ENCODE measurements at regions not wholly inside any gene's neighbourhood (a gene's known extent, or its start where the extent isn't known, plus 50 kb on each side); places are given as distances from the start of the nearest gene placed in this dataset.
"Not testable (repeated sequence)": the region's sequence is repeated elsewhere in the genome, so short reads cannot be mapped to it uniquely, and the experiment has no call there.

GRCh38 chr3:135559802-135560201, 405.7 kb upstream of the PPP2R3A start:
- no peak for ATAC-seq

GRCh38 chr3:135560847-135561246, 404.7 kb upstream of the PPP2R3A start:
- ATAC-seq: no peak

- no peak for ATAC-seq
These were observed 400.8 kb upstream of the PPP2R3A start for GRCh38 chr3:135564696-135565095.

DNA sequence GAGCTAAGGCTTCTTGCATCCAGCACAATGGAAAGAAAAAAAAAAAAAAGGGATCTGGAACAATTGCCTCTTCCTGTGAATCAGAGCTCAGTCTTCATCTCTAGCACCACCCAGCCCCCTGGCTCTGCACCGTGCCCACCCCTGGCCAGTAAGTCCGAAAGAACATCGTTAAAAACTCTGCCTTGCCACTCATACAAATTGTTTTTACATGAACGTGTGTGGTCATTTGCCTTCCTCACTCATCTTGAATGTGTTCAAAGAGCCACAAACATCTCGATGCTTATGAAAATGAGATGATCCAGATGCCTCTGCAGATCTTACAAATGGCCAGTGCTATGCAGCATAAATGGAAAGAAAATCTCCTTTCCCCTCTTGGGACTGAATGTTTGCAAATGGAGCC, 400.0 kb upstream of the PPP2R3A start:
- ATAC-seq: no peak

- ATAC-seq: no peak
These were observed 398.3 kb upstream of the PPP2R3A start for GRCh38 chr3:135567223-135567622.

GRCh38 chr3:135576751-135577150, 388.8 kb upstream of the PPP2R3A start:
- ATAC-seq: no peak

GRCh38 chr3:135581806-135582205, 383.7 kb upstream of the PPP2R3A start:
- ATAC-seq: no peak

GRCh38 chr3:135582800-135583199, 382.7 kb upstream of the PPP2R3A start:
- ATAC-seq: no peak

- ATAC-seq: no peak
These were observed 369.0 kb upstream of the PPP2R3A start for GRCh38 chr3:135596563-135596962.

DNA sequence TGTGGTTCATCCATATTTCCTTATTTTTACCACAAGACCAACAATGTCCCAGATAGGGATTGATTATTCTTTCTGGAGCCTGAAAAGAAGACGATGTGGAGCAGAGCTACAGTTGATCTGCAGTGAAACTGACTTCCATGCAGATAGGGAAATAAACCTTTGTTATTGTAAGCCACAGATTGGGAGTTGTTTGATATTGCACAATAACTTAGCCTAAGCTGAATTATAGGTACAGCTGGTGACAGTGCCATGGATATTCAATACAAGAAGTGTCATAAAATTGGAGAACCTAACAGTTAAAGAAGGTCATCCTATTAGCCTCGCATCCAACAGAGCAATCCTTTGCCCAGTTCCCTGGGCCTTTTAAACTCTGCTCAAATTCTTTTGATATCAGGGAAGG, 367.7 kb upstream of the PPP2R3A start:
- no peak for ATAC-seq

DNA sequence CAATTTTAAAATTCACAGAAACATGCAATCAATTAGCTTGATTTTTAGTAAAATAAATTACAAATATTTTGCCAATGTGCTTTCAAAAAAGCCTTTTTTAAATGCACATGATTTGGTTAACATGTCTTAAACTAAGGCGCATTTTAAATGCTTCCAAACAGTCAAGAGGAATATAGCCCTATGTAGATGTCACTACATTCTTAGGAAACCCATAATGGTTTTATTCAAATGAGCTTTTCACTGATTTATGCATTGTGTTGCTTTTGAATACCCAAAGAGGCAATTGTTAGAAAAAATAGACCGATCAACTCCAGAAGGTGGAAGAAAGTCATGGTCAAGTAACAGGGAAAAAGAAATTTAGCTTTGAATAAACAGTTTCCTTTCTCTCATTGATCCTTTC, 366.9 kb upstream of the PPP2R3A start:
- no peak for ATAC-seq

GRCh38 chr3:135604512-135604911, 361.0 kb upstream of the PPP2R3A start:
- not testable (repeated sequence) for ATAC-seq

- ATAC-seq: no peak
These were observed 347.4 kb upstream of the PPP2R3A start for GRCh38 chr3:135618123-135618522.

- ATAC-seq: no peak
These were observed 344.2 kb upstream of the PPP2R3A start for GRCh38 chr3:135621184-135621920.

DNA sequence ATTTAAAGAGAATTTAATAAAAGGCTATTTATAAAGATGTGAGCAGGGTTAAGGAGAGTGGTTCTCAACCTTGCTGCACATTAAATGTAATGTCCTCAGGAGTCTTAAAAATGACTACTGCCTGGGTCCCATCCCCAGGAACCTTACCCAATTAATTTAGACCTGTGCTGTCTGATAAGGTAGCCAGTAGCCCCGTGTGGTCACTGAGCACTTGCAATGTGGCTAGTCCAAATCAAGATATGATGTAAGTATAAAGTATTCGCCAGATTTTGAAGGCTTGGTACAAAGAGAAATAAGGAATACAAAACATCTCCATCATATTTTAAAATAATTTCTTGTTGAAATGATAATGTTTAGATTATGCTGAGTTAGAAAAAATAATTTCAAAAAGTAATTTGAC, 343.3 kb upstream of the PPP2R3A start:
- no peak for ATAC-seq

GRCh38 chr3:135622656-135623055, 342.9 kb upstream of the PPP2R3A start:
- ATAC-seq: no peak

GRCh38 chr3:135623558-135623957, 342.0 kb upstream of the PPP2R3A start:
- no peak for ATAC-seq

GRCh38 chr3:135627057-135627456, 338.5 kb upstream of the PPP2R3A start:
- ATAC-seq: no peak

GRCh38 chr3:135629701-135630408, 335.7 kb upstream of the PPP2R3A start:
- ATAC-seq: no peak

GRCh38 chr3:135632556-135633065, 332.9 kb upstream of the PPP2R3A start:
- ATAC-seq: no peak

- no peak for ATAC-seq
These were observed 332.4 kb upstream of the PPP2R3A start for GRCh38 chr3:135633078-135633477.

GRCh38 chr3:135636596-135636995, 328.9 kb upstream of the PPP2R3A start:
- no peak for ATAC-seq

DNA sequence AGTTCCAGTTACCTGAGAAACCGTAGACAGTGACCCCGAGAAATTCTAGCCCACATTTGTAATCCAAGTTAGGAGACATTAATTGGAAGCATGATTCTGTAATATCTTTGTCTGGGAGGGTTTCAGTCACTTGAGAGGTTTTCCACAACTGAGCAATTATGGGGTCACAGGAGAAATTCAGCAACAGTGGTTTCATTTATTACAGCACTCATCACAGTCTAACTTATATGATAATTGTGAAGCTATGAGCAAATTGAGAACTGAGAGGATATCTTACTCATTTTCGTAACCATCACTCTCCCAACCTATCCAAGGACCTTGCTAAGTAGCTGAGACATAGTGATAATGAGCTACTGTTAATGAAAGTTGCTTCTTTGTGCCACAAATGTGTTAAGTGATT, 328.5 kb upstream of the PPP2R3A start:
- no peak for ATAC-seq

GRCh38 chr3:135641761-135642160, 323.8 kb upstream of the PPP2R3A start:
- ATAC-seq: no peak
